Coronary artery (tissue), 2 donors: ENCODE measurements at regions not wholly inside any gene's neighbourhood (a gene's known extent, or its start where the extent isn't known, plus 50 kb on each side); places are given as distances from the start of the nearest gene placed in this dataset.

Source experiments
- DNase-seq: peaks from one replicate; pipeline ENCODE4 v3.0.0-alpha.2; 2017; ENCODE audit warnings: low spot score
- H3K27ac ChIP-seq, 2 donors: fragments of 200-600 bp; sonication (generic); one replicate each; pipeline ENCODE4 v1.5.1; 2016 to 2019
- H3K4me3 ChIP-seq: fragments of 200-600 bp; sonication (generic); 2 replicates; pipeline ENCODE4 v1.5.1; 2016; ENCODE audit warnings: mild to moderate bottlenecking, moderate library complexity
- TF ChIP-seq, protein P1 (sequence below): fragments of 200-600 bp; sonication (generic); IDR thresholded peaks from one replicate; pipeline ENCODE4 v1.5.1; 2019; ENCODE audit warnings: antibody characterized with exemption

DNA sequence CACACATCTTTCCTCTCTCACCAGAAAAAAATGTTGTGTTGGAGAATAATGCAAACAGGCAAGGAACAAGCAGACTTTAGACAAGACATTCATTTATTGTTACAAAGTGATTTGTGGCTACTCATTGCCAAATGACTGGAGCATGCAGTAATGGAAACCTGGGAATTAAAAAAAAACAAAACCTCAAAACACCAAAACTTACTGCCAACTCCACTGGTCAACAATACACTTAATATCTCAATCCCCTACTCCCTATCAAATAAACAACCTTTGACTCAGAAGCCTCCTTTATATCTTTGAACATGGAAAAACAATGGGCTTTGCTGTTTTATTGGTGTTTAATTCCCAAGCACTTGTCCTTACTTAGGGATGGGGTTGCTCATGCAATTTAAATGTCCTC lies 112.8 kb downstream of the POSTN start:
- H3K4me3 ChIP-seq = peak overlapping the region; percentile 15
- no peak for DNase-seq
- TF ChIP-seq, protein P1, sequence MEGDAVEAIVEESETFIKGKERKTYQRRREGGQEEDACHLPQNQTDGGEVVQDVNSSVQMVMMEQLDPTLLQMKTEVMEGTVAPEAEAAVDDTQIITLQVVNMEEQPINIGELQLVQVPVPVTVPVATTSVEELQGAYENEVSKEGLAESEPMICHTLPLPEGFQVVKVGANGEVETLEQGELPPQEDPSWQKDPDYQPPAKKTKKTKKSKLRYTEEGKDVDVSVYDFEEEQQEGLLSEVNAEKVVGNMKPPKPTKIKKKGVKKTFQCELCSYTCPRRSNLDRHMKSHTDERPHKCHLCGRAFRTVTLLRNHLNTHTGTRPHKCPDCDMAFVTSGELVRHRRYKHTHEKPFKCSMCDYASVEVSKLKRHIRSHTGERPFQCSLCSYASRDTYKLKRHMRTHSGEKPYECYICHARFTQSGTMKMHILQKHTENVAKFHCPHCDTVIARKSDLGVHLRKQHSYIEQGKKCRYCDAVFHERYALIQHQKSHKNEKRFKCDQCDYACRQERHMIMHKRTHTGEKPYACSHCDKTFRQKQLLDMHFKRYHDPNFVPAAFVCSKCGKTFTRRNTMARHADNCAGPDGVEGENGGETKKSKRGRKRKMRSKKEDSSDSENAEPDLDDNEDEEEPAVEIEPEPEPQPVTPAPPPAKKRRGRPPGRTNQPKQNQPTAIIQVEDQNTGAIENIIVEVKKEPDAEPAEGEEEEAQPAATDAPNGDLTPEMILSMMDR = no peak
- H3K27ac ChIP-seq = no peak overlapping the region

DNA sequence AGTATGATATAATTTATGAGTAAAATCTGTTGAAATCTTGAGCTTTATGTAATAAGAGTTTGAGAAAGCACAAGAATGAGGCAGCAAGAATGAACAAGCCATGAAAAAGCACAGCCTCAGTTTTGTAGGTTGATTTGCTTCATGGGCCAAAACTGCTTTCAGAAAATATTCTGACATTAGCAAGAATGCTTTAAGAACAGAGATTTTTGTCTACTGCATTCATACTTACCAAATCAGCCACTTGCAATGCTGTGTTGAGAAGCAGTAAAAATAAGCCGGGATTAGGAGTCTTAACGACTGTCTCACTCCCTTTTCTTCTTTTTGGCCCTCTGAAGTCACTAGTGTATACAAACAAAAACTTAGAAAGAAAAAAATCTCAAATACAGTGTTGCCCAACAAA lies 114.5 kb downstream of the POSTN start:
- no peak overlapping the region for H3K27ac ChIP-seq
- no peak overlapping the region for H3K4me3 ChIP-seq
- DNase-seq = no peak
- TF ChIP-seq, protein P1 = no peak

DNA sequence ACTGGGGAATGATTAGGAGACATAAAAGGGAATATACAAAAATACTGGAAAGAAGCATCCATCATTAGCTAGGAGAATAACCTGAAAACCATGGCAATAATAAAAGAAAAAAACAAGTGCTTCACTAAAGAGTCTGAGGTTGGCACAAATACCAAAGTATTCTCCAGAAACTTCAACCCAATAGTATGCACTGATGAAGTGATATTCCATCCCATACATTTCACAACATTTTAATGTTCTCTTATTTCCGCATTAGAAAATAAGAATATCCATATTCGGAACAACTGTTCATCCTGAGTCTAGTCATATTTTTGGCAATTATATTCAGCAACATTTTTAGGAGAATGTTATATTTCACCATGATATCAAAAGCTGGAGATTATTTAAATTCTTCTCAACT lies 116.2 kb downstream of the POSTN start:
- no peak overlapping the region for H3K27ac ChIP-seq
- no peak overlapping the region for H3K4me3 ChIP-seq
- TF ChIP-seq, protein P1 = no peak
- no peak for DNase-seq

DNA sequence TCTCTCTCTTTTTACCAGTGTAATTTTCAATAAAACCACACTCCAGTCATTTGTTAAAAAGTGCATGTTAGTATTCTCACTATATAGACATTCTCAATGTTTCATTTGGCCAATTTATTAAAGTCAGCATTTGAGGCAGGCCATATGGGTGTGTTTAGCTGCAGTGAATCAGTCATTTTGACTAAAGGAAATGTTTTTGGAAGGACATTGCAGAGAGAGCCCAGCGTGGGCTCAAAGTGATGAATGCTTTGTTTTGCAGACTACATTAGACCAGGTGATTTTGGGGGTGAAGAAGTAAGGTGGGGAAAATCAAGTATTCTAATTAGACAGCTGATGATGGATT lies 116.7 kb downstream of the POSTN start:
- H3K27ac ChIP-seq = no peak overlapping the region

DNA sequence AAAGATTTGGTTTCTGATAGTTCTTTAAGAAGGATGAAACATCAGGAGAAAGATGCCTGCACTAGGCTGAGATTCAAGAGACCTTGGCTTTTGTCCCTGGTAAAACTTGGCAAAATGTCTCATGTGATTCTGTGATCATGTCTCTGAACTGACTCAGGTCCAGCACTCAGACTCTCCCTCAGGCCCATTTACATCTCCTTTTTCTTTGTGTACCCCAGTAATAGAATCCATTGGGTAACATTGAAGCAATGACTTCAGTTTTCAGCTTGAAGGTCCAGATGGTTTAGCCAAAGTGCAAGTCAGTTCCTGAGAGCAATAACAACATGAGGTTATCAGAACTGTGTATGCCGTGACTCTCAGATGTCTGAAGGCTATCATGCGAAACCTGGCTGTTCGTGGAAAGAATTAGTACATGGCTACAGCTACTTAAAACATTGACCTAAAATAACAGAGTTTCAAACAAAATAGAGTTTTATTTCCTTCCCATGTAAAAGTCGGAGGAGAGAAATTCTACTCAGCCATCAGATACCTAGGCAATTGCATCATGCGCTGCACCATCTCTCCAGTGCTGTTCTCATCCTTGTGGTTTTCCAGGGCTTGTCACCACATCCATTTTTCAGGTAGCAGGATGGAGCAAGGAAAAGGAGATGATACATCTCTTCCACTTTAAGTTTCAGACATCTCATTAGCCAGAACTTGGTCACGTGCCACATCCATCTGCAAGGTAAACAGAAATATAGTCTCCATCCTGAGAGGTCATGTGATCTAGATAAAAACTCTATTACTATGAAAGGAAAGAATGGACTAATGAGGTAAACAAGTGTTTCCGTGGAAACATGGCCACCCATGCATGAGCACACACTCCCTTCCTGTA lies 117.3 kb downstream of the POSTN start:
- Histone ChIP-seq H3K4me3 (no peak overlapping the region), H3K27ac (no peak overlapping the region)
- DNase-seq = no peak
- TF ChIP-seq, protein P1 = no peak

More for the DNA sequence above, 116.7 kb downstream of the POSTN start:
- no peak overlapping the region for H3K4me3 ChIP-seq
- DNase-seq = no peak
- TF ChIP-seq, protein P1 = no peak

DNA sequence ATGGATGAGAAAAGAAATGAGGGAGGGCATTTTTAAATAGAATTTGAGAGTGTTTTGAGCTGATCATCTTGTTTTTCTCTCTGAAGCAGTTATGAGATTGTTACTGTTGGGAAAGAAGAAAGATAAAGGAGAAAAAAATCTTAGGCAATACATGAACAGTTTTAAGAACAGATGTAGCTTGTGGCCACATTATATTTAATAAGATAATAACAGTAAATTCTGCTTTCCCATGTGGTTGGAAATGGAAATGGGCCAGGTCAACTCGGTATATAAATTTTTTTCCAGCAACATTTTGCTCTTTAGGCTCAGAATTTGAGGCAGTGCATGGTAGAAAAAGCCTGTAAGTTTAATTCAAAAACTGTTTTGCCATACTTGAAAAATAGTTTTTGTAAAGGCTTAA lies 118.7 kb downstream of the POSTN start:
- TF ChIP-seq, protein P1 = no peak
- no peak overlapping the region for H3K4me3 ChIP-seq
- no peak for DNase-seq
- H3K27ac ChIP-seq = no peak overlapping the region

DNA sequence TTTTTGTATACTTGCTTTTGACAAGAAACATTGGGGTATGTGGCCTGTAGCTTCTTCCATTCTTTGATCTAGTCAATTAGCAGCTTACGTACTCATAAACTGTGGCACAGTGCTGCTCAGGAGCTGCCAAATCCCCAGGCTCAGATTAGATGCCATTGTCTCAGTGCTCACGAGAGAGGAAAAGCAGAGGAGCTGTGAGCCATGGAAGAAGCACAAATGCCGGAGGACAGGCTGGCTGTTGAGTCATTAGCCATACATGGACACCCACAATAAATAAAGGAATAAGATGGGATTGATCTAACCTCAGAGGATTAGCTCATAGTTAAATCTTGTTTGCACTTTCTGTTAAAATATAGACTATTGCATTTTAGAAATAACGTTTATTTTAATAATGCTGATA lies 121.7 kb downstream of the POSTN start:
- TF ChIP-seq, protein P1 = no peak
- no peak for DNase-seq
- no peak overlapping the region for H3K27ac ChIP-seq
- H3K4me3 ChIP-seq = no peak overlapping the region
